Peyer's patch (tissue), 4 donors: ENCODE measurements at regions not wholly inside any gene's neighbourhood (a gene's known extent, or its start where the extent isn't known, plus 50 kb on each side); places are given as distances from the start of the nearest gene placed in this dataset.

ENCODE experiments used
- CTCF ChIP-seq, 6 experiments: fragments of 450-650 bp in 4 of 6; fragments of 200-600 bp in 2 of 6; sonication (generic) in 1 of 6; IDR thresholded peaks; one replicate each; pipeline ENCODE4 v1.5.1; 2017 to 2019; ENCODE audit warnings: antibody characterized with exemption in 6 of 6, mild to moderate bottlenecking in 3 of 6, moderate library complexity in 1 of 6
- POLR2A ChIP-seq, 2 donors: fragments of 450-650 bp; IDR thresholded peaks; one replicate each; pipeline ENCODE4 v1.5.1; 2017; ENCODE audit warnings: antibody characterized with exemption in 2 of 2, mild to moderate bottlenecking in 2 of 2, moderate library complexity in 2 of 2

DNA sequence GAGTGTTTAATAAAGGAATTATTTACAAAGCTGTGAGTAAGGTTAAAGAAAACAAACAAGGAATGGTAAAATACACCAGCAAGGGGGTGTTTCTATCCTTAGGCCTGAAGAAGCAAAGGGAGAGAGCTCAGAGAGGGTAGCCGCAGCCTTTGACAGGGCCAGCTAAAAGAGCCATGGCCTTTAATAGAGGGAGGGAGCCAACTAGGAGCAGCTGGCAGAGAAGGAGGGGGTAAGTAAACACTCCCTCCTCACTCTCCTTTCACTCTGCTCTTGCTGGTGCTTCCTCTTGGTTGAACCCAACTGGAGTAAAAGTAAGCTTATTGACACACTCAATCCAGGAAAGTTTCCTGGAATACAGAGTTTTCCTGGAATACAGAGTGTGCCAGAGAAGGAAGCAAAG is 87.5 kb downstream of the CH25H start:
- TF ChIP-seq POLR2A (IDR thresholded peaks at IDR 0.05) (no peak), CTCF (IDR thresholded peaks at IDR 0.05) (no peak)
